ENCODE measurements at regions not wholly inside any gene's neighbourhood (a gene's known extent, or its start where the extent isn't known, plus 50 kb on each side); places are given as distances from the start of the nearest gene placed in this dataset.

DNA sequence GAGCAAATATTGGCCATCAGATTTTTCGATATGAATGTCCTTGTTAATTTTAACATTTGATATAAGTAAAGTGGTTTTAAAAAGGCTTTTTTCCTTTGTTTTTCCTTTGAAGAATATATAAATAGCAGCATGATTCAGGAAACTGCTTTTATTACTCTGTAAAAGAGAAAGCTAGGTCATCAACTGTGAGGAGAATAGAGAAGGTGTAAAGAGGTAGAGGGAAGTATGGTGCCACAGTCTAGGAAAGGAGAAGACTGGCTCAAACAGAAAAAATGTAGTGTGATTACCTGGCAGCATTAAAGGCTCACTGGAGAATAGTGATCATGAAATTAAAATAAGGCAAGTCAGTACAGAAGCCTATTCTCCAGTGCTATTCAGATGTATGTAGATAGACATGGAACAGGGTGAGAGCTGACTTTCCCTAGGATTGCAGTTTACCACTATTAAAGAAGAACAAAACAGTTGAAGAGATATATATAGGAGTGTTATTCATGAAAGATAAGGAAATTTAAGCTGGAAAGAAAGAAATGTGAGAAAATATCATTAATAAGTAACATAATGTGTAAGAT is 1115.9 kb upstream of the PCDH9 start:
- TF ChIP-seq, protein P1, sequence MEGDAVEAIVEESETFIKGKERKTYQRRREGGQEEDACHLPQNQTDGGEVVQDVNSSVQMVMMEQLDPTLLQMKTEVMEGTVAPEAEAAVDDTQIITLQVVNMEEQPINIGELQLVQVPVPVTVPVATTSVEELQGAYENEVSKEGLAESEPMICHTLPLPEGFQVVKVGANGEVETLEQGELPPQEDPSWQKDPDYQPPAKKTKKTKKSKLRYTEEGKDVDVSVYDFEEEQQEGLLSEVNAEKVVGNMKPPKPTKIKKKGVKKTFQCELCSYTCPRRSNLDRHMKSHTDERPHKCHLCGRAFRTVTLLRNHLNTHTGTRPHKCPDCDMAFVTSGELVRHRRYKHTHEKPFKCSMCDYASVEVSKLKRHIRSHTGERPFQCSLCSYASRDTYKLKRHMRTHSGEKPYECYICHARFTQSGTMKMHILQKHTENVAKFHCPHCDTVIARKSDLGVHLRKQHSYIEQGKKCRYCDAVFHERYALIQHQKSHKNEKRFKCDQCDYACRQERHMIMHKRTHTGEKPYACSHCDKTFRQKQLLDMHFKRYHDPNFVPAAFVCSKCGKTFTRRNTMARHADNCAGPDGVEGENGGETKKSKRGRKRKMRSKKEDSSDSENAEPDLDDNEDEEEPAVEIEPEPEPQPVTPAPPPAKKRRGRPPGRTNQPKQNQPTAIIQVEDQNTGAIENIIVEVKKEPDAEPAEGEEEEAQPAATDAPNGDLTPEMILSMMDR (IDR thresholded peaks at IDR 0.05; ENCODE audit: low read depth, low read length, poor library complexity, severe bottlenecking) = no peak
- TF ChIP-seq EZH2phosphoT487 (IDR thresholded peaks at IDR 0.05; ENCODE audit: borderline replicate concordance, low read length) = no peak

All from DOHH2 (cell line).